SU-DHL-6 (cell line): ENCODE measurements at regions not wholly inside any gene's neighbourhood (a gene's known extent, or its start where the extent isn't known, plus 50 kb on each side); places are given as distances from the start of the nearest gene placed in this dataset.

Source experiments
- H2AFZ ChIP-seq: fragments of 200-600 bp; sonication (generic); 2 replicates; pipeline ENCODE4 v1.6.1; 2014; ENCODE audit warnings: low read depth, mild to moderate bottlenecking, moderate library complexity, mixed read lengths, antibody characterized with exemption, low read length; ENCODE audit not compliant: severe bottlenecking
- H3F3A ChIP-seq: fragments of 200-600 bp; shearing (Covaris generic); 2 replicates; pipeline ENCODE4 v1.6.0; 2016; ENCODE audit warnings: antibody characterized with exemption, mild to moderate bottlenecking; ENCODE audit not compliant: insufficient read depth
- H3K27ac ChIP-seq: fragments of 200-600 bp; sonication (generic); 2 replicates; pipeline ENCODE4 v1.5.1; 2016; ENCODE audit warnings: low read depth, mild to moderate bottlenecking, low read length, moderate library complexity, mixed read lengths
- H3K27me3 ChIP-seq: fragments of 200-600 bp; sonication (generic), shearing (Covaris generic); 2 replicates; pipeline ENCODE4 v1.6.0; 2014; ENCODE audit warnings: mild to moderate bottlenecking, low read length
- H3K36me3 ChIP-seq: fragments of 200-600 bp; sonication (generic); 2 replicates; pipeline ENCODE4 v1.6.1; 2014; ENCODE audit warnings: mild to moderate bottlenecking, low read length, mixed read lengths
- H3K4me2 ChIP-seq: fragments of 300-600, 200-600 bp; shearing (Covaris generic), sonication (generic); 2 replicates; pipeline ENCODE4 v1.6.0; 2014; ENCODE audit warnings: low read length, low read depth, mild to moderate bottlenecking; ENCODE audit not compliant: poor library complexity, severe bottlenecking
- H3K4me3 ChIP-seq: fragments of 200-600 bp; sonication (generic); 2 replicates; pipeline ENCODE4 v1.5.1; 2014; ENCODE audit warnings: antibody characterized with exemption, low read length, mild to moderate bottlenecking, mixed read lengths; ENCODE audit not compliant: insufficient read depth, poor library complexity, severe bottlenecking
- H3K79me2 ChIP-seq: fragments of 200-600 bp; sonication (generic); 2 replicates; pipeline ENCODE4 v1.6.1; 2014; ENCODE audit warnings: mild to moderate bottlenecking, low read length, moderate library complexity; ENCODE audit not compliant: insufficient read depth
- H3K9ac ChIP-seq: fragments of 200-600 bp; sonication (generic); 2 replicates; pipeline ENCODE4 v1.7.0; 2014; ENCODE audit warnings: mild to moderate bottlenecking, low read length
- H3K9me2 ChIP-seq: fragments of 200-600 bp; sonication (generic); replicated peaks from 2 replicates; pipeline ENCODE4 v1.6.1; 2014; ENCODE audit warnings: low read length; ENCODE audit not compliant: insufficient read depth
- H3K9me3 ChIP-seq: fragments of 200-600 bp; sonication (generic); 2 replicates; pipeline ENCODE4 v1.6.1; 2014; ENCODE audit warnings: low read length, mixed read lengths; ENCODE audit not compliant: insufficient read depth
- H4K20me1 ChIP-seq: fragments of 200-600 bp; sonication (generic); 2 replicates; pipeline ENCODE4 v1.6.1; 2014; ENCODE audit warnings: low read depth, mild to moderate bottlenecking, antibody characterized with exemption, low read length, moderate library complexity, mixed read lengths
- EZH2phosphoT487 ChIP-seq: fragments of 200-600 bp; sonication (generic), shearing (Covaris generic); conservative IDR thresholded peaks from 2 replicates; pipeline ENCODE4 v1.6.1; 2018; ENCODE audit warnings: mild to moderate bottlenecking, antibody characterized with exemption, low read length, moderate library complexity, mixed read lengths
- TF ChIP-seq, protein P1 (sequence below): fragments of 200-600 bp; sonication (generic); IDR thresholded peaks from one replicate; pipeline ENCODE4 v1.5.1; 2017; ENCODE audit warnings: antibody characterized with exemption, mild to moderate bottlenecking, low read length, moderate library complexity; ENCODE audit not compliant: insufficient read depth, poor library complexity, severe bottlenecking

DNA sequence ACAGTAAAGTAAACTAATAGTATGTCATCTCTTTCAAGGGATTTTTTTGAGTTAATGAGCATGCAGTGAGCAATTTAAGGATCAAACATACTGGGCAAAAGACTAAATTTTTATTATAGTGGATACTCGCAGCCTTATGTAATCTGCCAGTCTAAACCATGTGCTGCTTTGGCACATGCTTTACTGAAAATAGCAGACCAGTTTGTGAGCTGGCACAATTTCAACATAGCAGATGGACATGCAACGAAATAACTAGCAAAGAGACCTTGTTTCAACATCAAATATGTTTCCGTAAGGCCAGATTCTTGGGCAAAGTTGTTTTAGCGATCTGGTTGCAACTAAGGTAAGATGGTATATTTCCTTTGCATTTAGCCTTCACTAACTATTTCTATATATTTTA, 807.3 kb downstream of the NR4A2 start:
- Histone ChIP-seq H3K79me2 (no peaks in the 10 kb centered on the region), H3K9ac (no peak overlapping the region), H3K4me2 (no peak overlapping the region), H3K9me2 (no peaks in the 10 kb centered on the region), H3K4me3 (no peak overlapping the region), H3K27me3 (no peaks in the 10 kb centered on the region), H3K27ac (no peak overlapping the region), H3K9me3 (no peaks in the 10 kb centered on the region), H3K36me3 (no peaks in the 10 kb centered on the region), H4K20me1 (no peaks in the 10 kb centered on the region), H3F3A (no peaks in the 10 kb centered on the region), H2AFZ (no peak overlapping the region)
- no peak for TF ChIP-seq EZH2phosphoT487
- TF ChIP-seq, protein P1, sequence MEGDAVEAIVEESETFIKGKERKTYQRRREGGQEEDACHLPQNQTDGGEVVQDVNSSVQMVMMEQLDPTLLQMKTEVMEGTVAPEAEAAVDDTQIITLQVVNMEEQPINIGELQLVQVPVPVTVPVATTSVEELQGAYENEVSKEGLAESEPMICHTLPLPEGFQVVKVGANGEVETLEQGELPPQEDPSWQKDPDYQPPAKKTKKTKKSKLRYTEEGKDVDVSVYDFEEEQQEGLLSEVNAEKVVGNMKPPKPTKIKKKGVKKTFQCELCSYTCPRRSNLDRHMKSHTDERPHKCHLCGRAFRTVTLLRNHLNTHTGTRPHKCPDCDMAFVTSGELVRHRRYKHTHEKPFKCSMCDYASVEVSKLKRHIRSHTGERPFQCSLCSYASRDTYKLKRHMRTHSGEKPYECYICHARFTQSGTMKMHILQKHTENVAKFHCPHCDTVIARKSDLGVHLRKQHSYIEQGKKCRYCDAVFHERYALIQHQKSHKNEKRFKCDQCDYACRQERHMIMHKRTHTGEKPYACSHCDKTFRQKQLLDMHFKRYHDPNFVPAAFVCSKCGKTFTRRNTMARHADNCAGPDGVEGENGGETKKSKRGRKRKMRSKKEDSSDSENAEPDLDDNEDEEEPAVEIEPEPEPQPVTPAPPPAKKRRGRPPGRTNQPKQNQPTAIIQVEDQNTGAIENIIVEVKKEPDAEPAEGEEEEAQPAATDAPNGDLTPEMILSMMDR = no peak

DNA sequence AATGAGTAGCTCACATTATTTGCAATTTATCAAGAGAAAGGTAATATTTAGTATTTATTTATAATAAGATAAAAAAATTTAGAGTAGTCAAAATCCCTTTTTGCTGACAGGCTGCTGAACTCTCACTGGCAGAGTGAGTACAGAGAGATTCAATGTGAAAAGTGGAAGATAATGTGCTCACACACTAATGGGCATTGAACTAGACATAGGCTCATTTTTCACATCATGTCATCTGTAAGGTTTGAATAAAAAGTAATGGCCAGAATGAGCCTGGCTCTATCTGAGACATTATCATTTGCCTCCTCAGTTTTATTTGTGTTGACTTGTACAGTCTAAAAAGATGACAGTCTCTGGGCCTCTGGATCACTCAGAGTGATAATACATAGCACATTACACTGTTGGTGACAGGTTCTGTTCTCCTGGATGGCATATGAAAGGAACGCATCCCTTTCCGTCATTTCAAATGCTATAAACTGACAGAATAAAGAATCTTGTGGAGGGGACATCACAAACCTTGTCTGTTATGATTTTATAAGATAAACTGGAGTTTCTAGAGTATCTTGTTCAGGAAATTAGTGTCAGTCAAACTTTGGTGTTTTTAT, 812.9 kb downstream of the NR4A2 start:
- no peaks in the 10 kb centered on the region for H3K79me2 ChIP-seq

DNA sequence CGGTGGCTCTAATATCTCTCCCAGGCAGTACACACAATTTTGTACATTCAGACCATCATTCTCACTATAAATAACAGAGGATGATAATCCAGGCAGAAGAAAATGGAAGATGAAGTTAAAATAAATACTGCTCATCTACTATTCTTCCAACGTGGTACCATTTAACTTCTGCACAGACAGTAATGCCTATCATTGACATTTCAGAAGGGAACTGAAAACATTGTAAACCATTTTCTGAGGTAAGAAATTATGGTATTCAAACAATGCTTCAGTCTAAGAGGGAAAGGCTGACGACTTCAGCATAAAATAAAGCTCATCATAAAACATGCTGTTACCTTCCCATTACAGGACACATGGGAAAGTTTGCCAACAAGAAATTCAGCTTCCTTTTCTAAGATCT, 814.4 kb downstream of the NR4A2 start:
- Histone ChIP-seq H3F3A (no peaks in the 10 kb centered on the region), H3K27me3 (no peaks in the 10 kb centered on the region), H3K9me3 (no peaks in the 10 kb centered on the region), H3K4me3 (no peak overlapping the region), H3K9ac (no peak overlapping the region), H3K36me3 (no peaks in the 10 kb centered on the region), H3K9me2 (no peaks in the 10 kb centered on the region), H4K20me1 (no peaks in the 10 kb centered on the region), H3K4me2 (no peak overlapping the region), H3K79me2 (no peaks in the 10 kb centered on the region), H3K27ac (no peak overlapping the region), H2AFZ (no peak overlapping the region)
- no peak for TF ChIP-seq EZH2phosphoT487
- TF ChIP-seq, protein P1 = no peak

More for the DNA sequence above, 812.9 kb downstream of the NR4A2 start:
- H3K27ac ChIP-seq = no peak overlapping the region
- no peaks in the 10 kb centered on the region for H3K9me2 ChIP-seq
- TF ChIP-seq, protein P1 = no peak
- TF ChIP-seq EZH2phosphoT487 = no peak
- H2AFZ ChIP-seq = no peak overlapping the region
- H3K9me3 ChIP-seq = no peaks in the 10 kb centered on the region
- no peak overlapping the region for H3K4me2 ChIP-seq
- H3K27me3 ChIP-seq = no peaks in the 10 kb centered on the region
- no peak overlapping the region for H3K9ac ChIP-seq
- no peaks in the 10 kb centered on the region for H3F3A ChIP-seq
- no peak overlapping the region for H3K4me3 ChIP-seq
- H4K20me1 ChIP-seq = no peaks in the 10 kb centered on the region
- no peaks in the 10 kb centered on the region for H3K36me3 ChIP-seq
